ENCODE measurements at regions not wholly inside any gene's neighbourhood (a gene's known extent, or its start where the extent isn't known, plus 50 kb on each side); places are given as distances from the start of the nearest gene placed in this dataset.

DNA sequence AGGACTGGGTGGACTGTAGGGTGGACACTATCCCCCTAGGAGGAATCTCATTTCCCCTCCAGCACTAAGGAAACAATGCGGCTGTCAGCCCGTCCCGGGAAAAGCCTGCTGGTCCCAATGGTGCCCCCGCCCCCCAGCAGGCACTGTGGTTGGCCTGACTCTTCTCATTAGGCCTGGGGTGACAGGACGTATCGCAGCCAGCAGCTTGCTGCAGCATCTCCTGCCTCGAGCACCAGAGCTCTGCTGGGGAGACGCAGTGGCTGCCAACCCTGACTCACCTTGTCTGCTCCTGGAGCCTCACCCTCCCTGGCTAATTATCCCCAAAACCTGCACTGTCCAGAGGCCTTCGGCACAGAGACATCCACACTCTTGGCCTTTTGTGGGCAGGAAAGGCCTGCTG lies 115.1 kb upstream of the GJB5 start:
- no peak overlapping the region for H3K4me3 ChIP-seq
- no peak overlapping the region for H3K4me2 ChIP-seq
- H4K20me1 ChIP-seq (replicated peaks; ENCODE audit: insufficient read depth) = no peaks in the 10 kb centered on the region
- Mint-ChIP-seq H3K27ac (no peak overlapping the region), H3K36me3 (ENCODE audit: low read depth) (no peaks in the 10 kb centered on the region), H3K4me1 (peaks cover 2% of the 10 kb centered on the region; the same call in 1 of the 3 replicates), H3K9me3 (no peaks in the 10 kb centered on the region), H3K4me3 (no peak overlapping the region), H3K27me3 (ENCODE audit: insufficient read depth, low read depth, poor library complexity) (no peaks in the 10 kb centered on the region)
- H3K9me2 ChIP-seq (ENCODE audit: insufficient read depth) = no peaks in the 10 kb centered on the region
- TF ChIP-seq ZNF331 (CRISPR knock-in tag; IDR thresholded peaks at IDR 0.05; ENCODE audit: low read depth) (no peak), CTCF (conservative IDR thresholded peaks at IDR 0.05; ENCODE audit: low read depth in 2 of 2) (no peak), REST (IDR thresholded peaks at IDR 0.05; ENCODE audit: unreplicated experiment) (no peak), STAT1 (IDR thresholded peaks at IDR 0.05; ENCODE audit: unreplicated experiment) (no peak), CREB1 (CRISPR knock-in tag; IDR thresholded peaks at IDR 0.05; ENCODE audit: low read depth) (no peak), POLR2AphosphoS5 (IDR thresholded peaks at IDR 0.05; ENCODE audit: low read depth) (no peak), NANOG (IDR thresholded peaks at IDR 0.05; ENCODE audit: borderline replicate concordance) (no peak), EZH2 (IDR thresholded peaks at IDR 0.05; ENCODE audit: low read depth, unreplicated experiment) (no peak), ZNF114 (CRISPR knock-in tag; IDR thresholded peaks at IDR 0.05) (no peak), JUNB (IDR thresholded peaks at IDR 0.05; ENCODE audit: unreplicated experiment) (no peak), ZNF462 (CRISPR knock-in tag; IDR thresholded peaks at IDR 0.05) (no peak), EZH2phosphoT487 (IDR thresholded peaks at IDR 0.05; ENCODE audit: unreplicated experiment) (no peak), ETS1 (IDR thresholded peaks at IDR 0.05) (no peak)
- H3F3A ChIP-seq (replicated peaks; ENCODE audit: low read depth) = no peaks in the 10 kb centered on the region
- DNase-seq (ENCODE audit: low spot score) (no peak), ATAC-seq (no peak)
- H3K79me2 ChIP-seq (replicated peaks; ENCODE audit: insufficient read depth) = no peaks in the 10 kb centered on the region
- H3K36me3 ChIP-seq (ENCODE audit: insufficient read depth) = no peaks in the 10 kb centered on the region
- H3K4me1 ChIP-seq (ENCODE audit: insufficient read depth) = no peaks in the 10 kb centered on the region
- H3K27me3 ChIP-seq (ENCODE audit: insufficient read depth) = no peaks in the 10 kb centered on the region
- no peak overlapping the region for H3K27ac ChIP-seq (ENCODE audit: low read depth)
- H2AFZ ChIP-seq = no peak overlapping the region

Measured in GM23338 (cell line).